Stimulated activated CD4-positive, alpha-beta T cell treated with anti-CD3 and anti-CD28 coated beads, Interleukin-2, amount 100 ng/mL, for 4 hours (primary cell): ENCODE measurements at regions not wholly inside any gene's neighbourhood (a gene's known extent, or its start where the extent isn't known, plus 50 kb on each side); places are given as distances from the start of the nearest gene placed in this dataset.
"Not testable (repeated sequence)": the region's sequence is repeated elsewhere in the genome, so short reads cannot be mapped to it uniquely, and the experiment has no call there.

Experiments used
- DNase-seq: peaks from one replicate; pipeline ENCODE4 v3.0.0-alpha.2; 2020; ENCODE audit warnings: low read depth

DNA sequence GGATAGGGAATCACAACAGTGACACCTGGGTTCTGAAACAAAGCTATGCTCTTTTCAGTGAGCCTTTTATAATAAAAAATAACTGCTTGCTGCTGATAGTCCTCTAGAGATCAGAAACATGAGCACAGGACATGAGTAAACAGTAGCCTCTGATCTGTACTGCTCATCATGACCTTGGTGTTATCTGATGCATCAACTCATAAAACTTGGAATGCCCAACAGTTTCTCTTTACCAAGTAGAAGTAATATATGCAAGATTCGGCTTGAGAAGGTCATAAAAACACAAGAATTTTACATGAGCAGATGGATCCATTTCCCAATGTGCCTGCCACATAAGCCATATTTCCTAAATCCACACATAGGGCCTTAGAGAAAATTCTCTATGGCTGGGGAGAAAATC lies 318.3 kb upstream of the GRAMD2B start:
- no peak for DNase-seq

DNA sequence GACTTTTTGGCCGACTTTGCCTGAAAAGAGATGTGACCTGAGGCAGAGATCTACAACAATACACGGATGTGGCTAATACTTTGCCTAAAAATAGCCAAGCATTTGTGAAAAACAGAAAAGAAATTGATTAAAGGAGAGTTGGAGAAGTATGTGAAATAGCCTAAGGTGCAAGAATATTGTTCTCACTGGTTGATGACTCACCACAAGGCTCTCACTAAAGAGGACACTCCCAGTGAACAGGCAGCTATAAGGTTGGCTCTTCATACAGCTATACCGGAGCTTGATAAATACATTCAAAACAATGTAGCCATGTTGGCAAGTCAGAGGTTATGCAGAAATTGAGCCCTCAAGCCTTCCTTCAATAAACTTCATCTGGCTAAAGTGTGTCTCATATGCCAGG lies 317.2 kb upstream of the GRAMD2B start:
- no peak for DNase-seq

DNA sequence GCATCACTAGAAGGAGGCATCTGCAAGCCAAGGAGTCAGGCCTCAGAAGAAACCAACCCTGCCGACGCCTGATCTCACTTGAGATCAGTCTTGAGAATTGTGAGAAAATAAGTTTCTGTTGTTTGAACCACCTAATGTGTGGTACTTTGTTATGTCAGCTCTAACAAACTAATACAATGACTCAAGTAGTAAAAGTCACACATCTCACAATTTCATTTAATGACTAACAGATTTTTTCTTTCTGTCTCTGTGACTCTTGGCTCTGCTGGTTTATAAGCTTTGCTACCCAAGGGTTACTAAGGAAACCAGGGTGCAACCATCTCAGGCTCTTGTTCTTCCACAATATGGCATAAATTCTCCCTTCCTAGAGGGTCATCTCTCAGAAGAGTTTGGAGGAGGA lies 315.8 kb upstream of the GRAMD2B start:
- no peak for DNase-seq

DNA sequence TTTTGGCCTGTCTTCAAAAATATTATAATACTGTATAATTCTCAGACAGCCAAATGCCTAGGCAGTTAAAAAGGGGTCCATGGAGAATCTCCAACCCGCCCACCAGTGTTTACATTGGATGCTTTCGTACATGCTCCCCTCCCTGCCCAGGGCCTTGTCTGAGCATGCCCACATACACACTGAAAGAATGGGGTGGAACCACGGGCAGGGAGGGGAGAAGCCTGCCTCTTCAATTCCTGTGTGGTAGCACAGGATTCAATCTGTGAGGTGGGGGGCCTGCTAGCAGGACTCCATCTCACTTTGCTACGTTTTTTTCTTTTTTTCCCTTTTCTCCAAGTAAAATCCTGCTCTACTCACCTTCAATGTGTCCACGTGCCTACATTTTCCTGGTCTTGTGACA lies 314.7 kb upstream of the GRAMD2B start:
- no peak for DNase-seq

DNA sequence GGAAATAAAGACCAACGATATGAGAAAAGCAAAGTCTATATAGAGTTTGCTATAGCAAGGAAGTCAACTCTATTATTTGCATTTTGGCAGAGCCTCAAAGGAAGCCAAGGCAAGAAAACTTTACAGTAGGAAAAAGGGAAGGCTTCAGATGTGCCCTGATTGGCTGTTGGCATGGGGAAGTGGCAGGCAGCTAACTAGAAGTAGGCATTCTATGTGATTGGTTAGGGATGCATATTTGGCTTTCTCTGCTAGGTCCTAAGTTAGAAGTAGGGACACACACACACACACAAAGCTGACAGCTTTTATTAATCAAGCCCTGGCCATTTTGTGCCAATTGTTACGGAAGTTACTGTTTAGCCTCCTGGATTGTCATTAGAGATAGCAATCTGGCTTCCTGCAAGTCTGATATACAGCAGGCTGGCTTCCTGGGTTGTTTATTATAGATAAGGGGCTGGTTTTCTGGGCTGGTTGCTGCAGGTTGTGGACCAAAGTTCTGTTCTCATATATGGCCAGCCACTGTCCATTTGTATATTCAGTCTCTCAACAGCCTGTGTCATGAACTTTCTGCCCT lies 308.1 kb upstream of the GRAMD2B start:
- no peak for DNase-seq

DNA sequence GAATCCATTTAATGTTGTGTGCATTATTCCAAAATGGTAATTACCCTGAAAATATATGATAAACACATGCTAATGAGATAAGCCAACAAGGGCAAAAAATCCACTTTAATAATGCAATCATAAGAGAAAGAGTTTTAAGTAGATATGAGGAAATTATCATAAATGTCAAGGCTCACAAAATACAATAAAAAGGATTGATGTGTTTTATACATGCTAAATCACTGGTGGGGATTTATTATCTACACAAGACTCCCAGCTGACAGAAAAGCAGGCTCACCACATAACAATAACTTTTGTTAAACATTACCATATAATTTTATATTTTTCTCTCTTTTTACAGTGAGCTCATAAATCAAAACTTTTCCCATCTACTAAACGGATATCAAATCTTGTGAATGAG lies 306.2 kb upstream of the GRAMD2B start:
- no peak for DNase-seq

DNA sequence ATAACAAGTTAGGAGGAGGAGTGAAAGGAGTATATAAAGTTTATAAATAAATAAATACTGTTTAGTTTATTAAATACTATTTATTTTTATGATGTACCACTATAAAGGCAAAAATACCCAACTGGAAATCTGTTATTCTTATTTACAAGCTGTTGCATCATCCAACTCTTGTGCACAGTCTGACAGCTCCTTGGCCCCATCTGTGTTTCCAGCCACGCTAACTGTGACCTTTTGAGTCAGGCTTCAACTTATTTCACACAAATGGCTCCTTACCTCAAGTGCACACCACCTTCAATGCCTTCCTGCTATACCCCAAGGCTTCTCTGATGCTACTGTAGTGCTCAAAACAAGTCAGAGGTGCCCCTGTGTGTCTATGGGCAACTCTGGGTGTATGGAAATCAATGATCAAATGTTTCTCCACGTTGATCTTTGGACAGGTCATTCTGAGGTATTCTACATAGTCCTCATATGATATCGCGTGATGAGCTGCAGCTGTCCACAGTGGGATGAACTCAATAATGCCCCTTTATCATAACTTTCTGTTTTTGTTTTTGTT lies 303.2 kb upstream of the GRAMD2B start:
- no peak for DNase-seq

DNA sequence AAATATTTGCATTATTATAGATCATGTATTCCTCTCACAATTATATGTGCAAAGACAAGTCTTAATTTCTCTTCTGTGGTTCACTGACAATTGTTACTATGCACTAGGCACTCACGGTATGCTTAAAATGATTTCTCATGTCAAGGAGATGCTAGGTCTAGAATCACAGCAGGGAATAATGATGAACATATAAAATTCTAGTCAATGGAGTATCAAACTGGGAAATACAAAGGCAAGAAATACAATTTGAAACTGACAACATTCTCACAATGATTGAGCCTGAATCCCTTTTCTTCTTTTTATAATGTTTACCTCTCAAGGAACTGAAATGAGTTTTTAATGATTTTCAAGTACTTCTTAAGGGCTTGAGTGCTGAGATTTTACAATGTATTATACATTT lies 302.3 kb upstream of the GRAMD2B start:
- no peak for DNase-seq

DNA sequence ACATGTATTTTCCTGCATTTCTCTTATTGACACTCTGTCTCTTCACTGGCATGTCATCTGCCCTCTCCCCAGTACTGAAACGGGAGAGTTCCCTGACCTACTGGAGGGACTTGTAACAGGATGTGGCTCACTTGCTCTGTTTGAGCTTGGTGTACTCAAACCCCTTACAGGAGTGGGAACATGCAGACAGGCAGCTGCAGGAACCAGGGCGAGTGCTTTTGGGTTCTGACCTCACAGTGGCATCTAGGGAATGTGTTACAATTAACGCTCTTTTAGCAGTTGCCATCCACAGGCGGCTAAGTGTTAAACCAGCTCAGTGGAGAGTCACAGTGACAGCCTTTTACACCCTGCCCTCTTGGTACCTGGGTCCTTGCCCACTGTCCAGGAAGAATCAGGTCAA lies 300.3 kb upstream of the GRAMD2B start:
- no peak for DNase-seq

DNA sequence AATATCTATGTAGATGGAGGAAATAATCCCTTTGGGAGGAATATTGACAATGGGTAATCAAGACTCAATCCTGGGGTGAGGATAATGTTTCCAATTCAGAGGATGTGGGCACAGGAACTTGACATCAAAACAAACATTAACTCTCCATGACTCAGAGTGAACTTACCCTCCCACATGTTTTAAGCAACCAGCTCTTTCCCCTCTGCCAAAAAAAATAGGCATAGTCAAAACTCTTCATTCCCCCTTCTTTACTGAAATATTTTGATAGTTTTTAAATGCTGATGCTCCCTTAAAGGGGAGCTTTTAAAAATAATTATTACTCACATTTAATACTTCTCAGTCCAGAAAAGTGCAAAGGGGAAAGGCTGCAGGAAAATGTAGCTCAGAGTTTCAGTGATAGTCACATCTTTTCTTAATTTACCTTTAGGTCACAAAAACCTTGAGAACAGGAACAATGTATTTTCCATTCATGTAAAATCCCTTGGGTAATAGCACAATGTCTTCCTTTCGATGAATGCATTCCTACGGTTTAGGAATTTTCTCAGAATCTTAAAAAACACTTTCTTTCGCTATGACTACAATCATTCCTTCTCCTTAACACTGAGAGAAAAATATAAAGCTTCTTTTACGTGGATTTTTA lies 298.4 kb upstream of the GRAMD2B start:
- DNase-seq = no peak

DNA sequence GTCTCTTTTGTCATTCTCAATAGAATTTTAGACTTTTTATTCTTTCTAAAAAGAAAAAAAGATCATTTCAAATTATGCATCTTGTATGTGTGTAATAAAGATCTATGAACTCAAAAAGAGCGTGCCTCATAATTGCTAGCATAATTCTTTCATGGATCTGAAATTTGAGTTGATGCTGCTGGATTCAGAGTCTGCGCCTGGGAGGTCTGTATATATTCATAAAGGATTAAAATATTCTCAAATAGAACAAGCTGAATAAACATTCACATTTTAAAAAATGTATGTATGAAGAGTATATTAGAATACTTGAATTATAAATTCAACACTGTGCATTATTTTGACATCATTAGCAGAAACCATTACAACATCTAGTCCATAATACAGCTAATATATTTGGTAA lies 297.8 kb upstream of the GRAMD2B start:
- no peak for DNase-seq

DNA sequence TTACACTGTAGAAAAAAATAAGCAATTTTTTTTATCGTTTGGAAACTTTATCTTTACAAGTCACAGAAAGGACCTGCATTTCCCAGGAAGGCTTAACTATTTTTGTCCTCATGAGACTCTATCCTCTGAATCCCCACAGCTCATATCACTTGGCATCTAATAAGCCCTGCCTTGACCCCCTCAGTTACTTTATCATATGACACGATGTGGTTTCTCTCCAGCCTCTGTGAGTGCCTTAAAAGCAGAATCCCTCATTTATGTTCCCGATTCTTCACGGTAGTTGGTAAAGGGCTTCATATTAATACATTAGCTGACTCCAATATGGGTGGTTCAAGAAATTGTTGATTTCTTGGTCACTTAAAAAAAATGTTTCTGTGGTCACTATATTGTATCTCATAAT lies 296.6 kb upstream of the GRAMD2B start:
- DNase-seq = no peak

DNA sequence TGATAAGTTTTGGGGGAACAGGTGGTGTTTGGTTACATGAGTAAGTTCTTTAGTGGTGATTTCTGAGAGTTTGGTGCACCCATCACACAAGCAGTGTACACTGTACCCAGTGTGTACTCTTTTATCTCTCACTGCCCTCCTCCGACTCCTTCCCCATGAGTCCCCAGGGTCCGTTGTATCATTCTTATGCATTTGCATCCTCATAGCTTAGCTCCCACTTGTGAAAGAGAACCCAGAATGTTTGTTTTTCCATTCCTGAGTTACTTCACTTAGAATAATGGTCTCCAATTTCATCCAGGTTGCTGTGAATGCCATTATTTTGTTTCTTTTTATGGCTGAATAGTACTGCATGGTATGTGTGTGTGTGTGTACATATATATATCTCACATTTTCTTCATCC lies 295.8 kb upstream of the GRAMD2B start:
- not testable (repeated sequence) for DNase-seq

DNA sequence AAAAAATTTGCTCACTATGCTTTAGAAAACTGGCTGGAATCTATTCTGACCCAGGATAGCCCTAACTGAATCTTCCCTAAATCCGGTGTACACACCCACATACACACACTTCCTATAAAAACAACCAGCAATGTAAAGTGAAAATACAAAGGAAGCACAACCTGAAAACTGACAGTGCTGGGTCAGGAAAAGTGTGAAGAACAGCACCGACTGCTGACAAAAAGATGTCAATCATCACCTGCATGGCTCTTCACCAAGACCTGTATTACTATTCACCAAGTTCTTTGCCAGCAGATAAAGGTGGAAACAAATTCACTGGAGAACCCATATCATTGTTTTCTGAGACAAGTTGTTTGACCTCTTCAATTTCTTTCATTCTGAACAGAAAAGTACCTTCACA lies 293.8 kb upstream of the GRAMD2B start:
- no peak for DNase-seq

DNA sequence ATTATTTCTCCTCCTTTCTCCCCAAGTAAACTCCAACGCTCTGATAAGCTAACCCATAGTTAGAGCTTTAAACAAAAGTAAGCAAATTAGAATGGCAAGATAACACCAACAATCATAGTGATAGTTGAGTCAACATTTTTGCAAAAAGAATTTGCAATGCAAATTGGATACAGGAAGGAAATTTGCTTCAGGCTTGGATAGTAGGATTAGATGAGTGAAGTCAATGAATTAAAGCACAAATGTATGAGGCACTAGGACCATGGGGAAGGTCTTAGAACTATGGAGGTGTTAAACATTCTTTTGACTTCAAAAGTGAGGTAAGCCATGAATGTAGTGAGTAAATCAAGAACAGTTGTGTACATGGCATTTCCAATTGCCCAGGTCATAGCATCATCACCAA lies 289.8 kb upstream of the GRAMD2B start:
- no peak for DNase-seq

DNA sequence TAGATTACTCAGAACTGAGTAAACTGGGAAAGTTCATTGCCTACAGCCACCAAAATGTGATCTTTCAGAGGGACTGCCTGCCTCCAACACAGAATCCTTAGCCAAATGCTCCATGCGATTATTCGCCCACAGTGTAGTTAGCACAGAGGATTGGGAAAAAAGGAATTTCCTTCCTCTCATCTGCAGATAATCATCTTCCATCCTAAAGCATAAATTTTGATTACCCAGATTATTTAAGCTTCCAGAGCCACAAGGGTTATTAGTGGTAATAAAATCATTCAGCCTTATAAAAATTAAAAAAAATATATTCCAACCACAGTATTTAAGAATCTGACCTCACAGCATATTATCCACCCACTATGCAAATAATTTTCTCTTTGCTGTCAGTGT lies 285.3 kb upstream of the GRAMD2B start:
- no peak for DNase-seq

DNA sequence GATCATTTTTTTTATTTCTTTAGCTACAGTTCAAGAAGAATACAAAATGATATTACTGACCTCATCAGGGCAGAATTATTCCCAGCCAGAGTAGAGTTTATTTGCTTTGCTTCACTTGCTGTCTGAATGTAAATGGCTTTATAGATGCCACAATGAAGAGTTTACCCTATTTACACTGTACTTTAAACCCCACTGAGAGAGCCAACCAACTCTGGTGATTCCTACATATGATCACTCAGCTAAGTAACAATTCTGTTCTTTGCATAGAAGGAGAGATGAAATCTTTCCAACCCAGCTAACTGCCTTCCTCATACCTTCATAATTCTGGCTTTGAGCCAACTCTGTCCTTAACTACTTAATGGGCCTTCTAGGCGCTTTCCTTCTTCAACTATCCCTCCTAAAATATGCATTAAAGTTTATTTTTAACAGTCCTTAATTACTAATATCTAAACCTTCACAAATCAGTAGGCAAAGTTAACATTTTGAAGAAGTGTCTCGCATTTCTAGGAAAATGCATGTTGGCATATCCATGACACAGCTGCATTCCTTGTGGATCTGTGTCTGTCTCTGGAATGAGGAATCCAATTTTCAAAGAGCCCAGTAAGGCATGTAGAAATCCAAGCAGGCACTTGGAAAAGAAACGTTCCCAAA lies 284.8 kb upstream of the GRAMD2B start:
- no peak for DNase-seq

DNA sequence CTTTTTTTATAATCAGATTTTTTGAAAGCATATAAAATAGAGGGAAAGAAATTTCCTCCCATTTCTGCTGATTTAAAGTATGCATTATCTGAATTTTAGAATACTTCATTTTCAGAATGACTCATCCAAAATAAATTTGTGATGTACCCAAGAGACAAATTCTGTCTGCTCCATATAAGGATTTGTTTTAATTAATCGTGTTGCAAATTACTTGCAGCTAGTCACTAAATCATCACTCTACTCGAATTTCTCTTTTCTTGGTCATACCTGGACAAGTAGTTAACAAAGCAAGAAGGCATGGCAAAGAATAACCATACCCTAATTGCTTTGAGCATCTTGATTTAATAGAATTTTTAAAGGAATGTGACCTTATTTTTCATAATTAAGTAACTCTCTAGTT lies 284.1 kb upstream of the GRAMD2B start:
- DNase-seq = no peak

DNA sequence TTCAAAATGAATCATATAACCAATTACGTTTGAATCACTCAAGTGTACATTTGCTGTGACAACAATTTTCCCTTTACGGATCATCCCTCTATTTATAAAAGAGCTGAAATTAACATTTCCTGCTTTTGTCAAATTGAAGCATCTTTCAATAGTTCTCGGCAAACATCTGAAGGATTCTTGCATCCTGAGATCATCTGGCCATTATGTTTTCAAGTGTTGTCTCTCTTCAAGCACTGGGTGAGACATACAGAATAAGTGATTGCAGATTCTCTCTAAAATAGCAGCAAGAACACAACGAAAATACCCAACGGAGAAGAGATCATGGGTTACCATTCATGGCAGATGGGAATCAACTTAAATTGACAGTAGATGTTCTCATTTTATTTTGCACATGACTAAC lies 283.4 kb upstream of the GRAMD2B start:
- DNase-seq = no peak

DNA sequence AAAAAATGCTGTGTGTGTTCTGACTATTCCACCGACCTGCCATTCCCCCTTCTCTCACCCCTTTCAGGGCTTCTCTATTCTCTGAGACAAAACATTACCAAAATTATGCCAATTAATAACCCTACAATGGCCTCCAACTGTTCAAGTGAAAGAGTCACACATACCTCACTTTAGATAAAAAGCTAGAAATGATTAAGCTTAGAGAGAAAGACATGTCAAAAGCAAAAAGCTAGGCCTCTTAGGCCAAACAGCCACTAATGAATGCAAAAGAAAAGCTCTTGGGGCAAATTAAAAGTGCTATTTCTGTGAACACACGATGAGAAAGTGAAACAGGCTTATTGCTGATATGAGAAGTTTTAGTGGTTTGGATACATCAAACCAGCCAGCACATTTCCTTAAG lies 279.6 kb upstream of the GRAMD2B start:
- no peak for DNase-seq

DNA sequence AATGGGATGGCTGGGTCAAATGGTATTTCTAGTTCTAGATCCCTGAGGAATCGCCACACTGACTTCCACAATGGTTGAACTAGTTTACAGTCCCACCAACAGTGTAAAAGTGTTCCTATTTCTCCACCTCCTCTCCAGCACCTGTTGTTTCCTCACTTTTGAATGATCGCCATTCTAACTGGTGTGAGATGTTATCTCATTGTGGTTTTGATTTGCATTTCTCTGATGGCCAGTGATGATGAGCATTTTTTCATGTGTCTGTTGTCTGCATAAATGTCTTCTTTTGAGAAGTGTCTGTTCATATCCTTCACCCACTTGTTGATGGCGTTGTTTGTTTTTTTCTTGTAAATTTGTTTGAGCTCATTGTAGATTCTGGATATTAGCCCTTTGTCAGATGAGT lies 272.9 kb upstream of the GRAMD2B start:
- not testable (repeated sequence) for DNase-seq

DNA sequence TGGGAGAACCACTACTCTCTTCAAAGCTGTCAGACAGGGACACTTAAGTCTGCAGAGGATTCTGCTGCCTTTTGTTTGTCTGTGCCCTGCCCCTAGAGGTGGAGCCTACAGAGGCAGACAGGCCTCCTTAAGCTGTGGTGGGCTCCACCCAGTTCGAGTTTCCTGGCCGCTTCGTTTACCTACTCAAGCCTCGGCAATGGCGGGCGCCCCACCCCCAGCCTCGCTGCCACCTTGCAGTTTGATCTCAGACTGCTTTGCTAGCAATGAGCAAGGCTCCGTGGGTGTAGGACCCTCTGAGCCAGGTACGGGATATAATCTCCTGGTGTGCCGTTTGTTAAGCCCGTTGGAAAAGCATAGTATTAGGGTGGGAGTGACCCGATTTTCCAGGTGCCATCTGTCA lies 267.9 kb upstream of the GRAMD2B start:
- DNase-seq = not testable (repeated sequence)

DNA sequence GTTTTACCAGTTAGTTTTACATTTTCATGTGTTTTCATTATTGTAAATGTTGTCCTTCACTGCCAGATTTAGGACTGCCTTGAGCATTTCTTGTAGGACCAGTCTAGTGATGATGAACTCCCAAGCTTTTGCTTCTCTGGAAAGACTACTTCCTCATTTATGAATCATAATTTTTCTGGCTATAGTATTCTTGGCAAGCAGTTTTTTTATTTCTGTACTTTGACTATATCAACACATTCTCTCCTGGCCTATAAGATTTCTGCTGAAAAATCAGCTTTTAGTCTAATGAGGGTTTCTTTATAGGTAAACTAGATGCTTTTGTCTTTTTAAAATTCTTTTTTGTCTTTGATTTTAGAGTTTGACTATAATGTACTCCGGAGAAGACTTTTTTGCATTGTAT lies 256.8 kb upstream of the GRAMD2B start:
- no peak for DNase-seq

DNA sequence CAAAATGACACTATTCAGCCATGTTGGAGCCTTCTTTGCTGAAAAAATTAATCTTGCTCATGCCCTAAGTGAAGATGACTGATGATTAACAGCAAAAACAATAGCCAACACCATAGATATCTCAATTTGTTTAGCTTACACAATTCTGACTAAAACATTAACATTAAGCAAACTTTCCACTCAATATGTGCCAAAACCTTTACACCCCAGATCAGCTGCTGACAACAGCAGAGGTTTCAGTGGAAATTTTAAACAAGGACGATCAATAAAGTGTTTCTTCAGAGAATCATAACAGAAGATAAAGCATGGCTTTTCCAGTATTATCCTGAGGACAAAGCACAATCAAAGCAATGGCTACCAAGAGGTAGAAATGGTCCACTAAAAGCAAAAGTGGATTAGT lies 254.4 kb upstream of the GRAMD2B start:
- DNase-seq = no peak
